HUES48 (cell line): ENCODE measurements at regions not wholly inside any gene's neighbourhood (a gene's known extent, or its start where the extent isn't known, plus 50 kb on each side); places are given as distances from the start of the nearest gene placed in this dataset.

Experiments
- H3K27ac ChIP-seq: one replicate; pipeline ENCODE4 v1.7.0; 2013; ENCODE audit warnings: low read depth, low read length, inconsistent platforms
- H3K27me3 ChIP-seq: 2 replicates; pipeline ENCODE4 v1.6.1; 2013; ENCODE audit warnings: mild to moderate bottlenecking, low read length; ENCODE audit not compliant: control insufficient read depth, insufficient read depth
- H3K36me3 ChIP-seq: 2 replicates; pipeline ENCODE4 v1.6.1; 2013; ENCODE audit warnings: low read length; ENCODE audit not compliant: control insufficient read depth, insufficient read depth
- H3K4me1 ChIP-seq: 2 replicates; pipeline ENCODE4 v1.6.1; 2013; ENCODE audit warnings: mild to moderate bottlenecking, low read length; ENCODE audit not compliant: control insufficient read depth, insufficient read depth
- H3K4me3 ChIP-seq: 2 replicates; pipeline ENCODE4 v1.5.1; 2013; ENCODE audit warnings: mild to moderate bottlenecking, low read depth, low read length
- H3K9ac ChIP-seq: 2 replicates; pipeline ENCODE4 v1.6.1; 2013; ENCODE audit warnings: mild to moderate bottlenecking, low read depth, low read length, moderate library complexity
- H3K9me3 ChIP-seq: 2 replicates; pipeline ENCODE4 v1.6.1; 2013; ENCODE audit warnings: low read length; ENCODE audit not compliant: control insufficient read depth, insufficient read depth

DNA sequence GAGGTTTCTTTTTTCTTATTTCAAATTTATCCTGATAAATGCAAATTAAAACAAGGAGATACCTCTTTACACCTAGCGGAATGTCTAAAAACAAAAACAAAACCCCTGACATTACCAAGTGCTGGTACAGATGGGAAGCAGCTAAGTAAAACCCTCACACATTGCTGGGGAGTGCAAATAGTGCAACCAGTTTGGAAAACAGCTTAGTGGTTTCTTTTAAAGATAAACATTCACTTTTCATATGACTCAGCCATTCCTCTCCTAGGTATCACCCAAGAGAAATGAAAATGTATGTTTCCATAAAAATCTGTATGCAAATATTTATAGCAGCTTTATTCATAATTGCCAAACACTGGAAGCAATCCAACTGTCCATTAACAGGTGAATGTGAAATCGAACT, 84.1 kb upstream of the HELT start:
- Histone ChIP-seq H3K9me3 (no peaks in the 10 kb centered on the region), H3K27me3 (no peaks in the 10 kb centered on the region), H3K27ac (no peak overlapping the region), H3K36me3 (no peaks in the 10 kb centered on the region), H3K9ac (no peak overlapping the region), H3K4me3 (no peak overlapping the region), H3K4me1 (peaks cover 8% of the 10 kb centered on the region; the same call in 1 of the 2 replicates)

DNA sequence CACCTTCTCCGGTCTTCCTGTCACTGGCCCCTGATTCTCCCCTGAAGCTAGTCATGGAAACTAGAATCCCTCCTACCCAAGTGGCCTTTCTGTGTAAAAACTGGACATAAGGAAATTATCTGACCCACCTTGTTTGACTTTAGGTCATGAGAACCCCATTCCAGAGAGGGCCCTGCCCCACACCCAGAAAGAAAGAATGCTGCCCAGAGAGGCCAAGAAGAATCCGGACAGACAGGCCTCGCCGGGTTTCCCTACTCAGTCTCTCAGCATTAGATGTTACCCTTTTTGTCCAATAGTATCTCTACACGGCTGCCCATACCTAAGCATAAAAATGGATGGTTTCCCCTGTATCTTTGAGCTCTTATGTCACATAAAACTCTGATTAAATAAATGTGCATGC, 83.3 kb upstream of the HELT start:
- Histone ChIP-seq H3K9me3 (no peaks in the 10 kb centered on the region), H3K27ac (no peak overlapping the region), H3K4me3 (no peak overlapping the region), H3K36me3 (no peaks in the 10 kb centered on the region), H3K4me1 (peaks cover 8% of the 10 kb centered on the region; the same call in 1 of the 2 replicates), H3K9ac (no peak overlapping the region), H3K27me3 (no peaks in the 10 kb centered on the region)

DNA sequence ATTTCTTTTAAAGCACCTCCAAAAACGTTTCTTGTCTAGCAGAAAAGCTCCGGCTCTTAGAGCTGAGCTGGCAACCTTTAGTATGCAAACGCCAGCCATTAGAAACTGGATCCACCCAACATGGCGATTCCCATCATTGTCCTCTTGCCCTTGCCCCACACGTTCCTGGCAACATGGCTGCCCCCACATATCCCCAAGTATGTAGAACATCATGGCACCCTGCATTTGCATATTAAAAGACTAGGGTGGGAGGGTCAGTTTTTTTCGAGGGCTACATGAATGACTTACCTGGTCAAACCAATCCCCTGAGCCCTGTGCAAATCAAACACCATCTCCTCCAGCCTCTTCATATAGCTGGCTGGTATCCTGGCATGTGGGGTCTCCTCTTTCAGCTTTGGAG, 82.2 kb upstream of the HELT start:
- no peaks in the 10 kb centered on the region for H3K36me3 ChIP-seq
- H3K4me3 ChIP-seq: no peak overlapping the region
- no peak overlapping the region for H3K9ac ChIP-seq
- no peaks in the 10 kb centered on the region for H3K9me3 ChIP-seq
- H3K4me1 ChIP-seq: peaks cover 8% of the 10 kb centered on the region; the same call in 1 of the 2 replicates
- H3K27ac ChIP-seq: no peak overlapping the region
- H3K27me3 ChIP-seq: no peaks in the 10 kb centered on the region

DNA sequence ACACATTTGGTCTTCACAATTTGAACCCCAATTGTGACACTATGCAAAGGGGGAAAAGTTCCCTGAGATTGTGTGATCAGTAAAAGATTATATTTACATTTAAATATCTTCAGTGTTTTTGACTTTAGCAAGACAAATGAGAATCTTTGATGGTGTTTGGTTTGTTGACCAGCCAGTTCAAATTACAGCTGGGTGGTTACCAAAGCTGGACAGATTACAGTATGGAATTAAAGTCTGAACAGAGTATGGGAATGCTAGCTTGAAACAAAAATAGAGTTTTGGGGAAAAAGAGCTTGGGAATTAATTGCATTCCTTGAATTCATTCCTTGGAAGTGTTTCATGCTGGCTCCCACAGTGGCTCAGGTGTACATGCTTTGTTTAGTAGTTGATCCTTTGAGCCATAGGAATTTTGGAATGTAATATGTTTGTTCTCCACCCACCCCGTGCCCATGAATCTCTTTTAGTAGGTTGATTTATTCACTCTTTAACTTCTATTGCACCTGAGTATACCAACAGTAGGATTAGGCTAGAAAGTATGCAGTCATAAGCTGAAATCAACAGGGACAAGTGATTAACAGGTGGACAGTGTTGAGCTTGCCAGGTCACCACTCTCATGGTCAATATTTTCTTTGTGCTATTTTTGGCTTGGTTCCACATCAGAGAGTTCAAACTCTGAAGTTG, 81.1 kb upstream of the HELT start:
- Histone ChIP-seq H3K36me3 (no peaks in the 10 kb centered on the region), H3K9ac (no peak overlapping the region), H3K27ac (no peak overlapping the region), H3K27me3 (no peaks in the 10 kb centered on the region), H3K4me1 (peaks cover 8% of the 10 kb centered on the region; the same call in 1 of the 2 replicates), H3K4me3 (no peak overlapping the region), H3K9me3 (no peaks in the 10 kb centered on the region)

DNA sequence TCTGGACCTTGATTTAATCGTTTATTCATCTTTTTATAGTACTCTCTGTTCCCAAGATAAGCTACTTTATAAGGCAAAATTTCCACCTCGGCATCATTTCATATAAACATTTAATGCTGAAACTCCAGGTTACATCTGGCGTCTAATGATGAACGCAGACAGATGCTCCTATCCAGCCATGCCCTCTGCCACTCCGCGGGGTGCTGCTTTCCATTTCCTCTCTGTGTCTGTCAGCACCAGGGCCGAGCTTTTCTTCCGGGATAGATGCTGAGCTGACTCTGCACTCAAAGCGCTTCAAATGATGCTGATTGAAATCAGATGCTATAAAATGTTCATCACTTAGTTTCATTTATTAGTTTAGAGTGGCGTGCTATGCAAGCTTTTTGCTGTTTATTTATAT, 80.5 kb upstream of the HELT start:
- no peaks in the 10 kb centered on the region for H3K27me3 ChIP-seq
- no peak overlapping the region for H3K4me3 ChIP-seq
- no peaks in the 10 kb centered on the region for H3K9me3 ChIP-seq
- H3K9ac ChIP-seq: no peak overlapping the region
- no peak overlapping the region for H3K27ac ChIP-seq
- H3K36me3 ChIP-seq: no peaks in the 10 kb centered on the region
- H3K4me1 ChIP-seq: peaks cover 8% of the 10 kb centered on the region; the same call in 1 of the 2 replicates

DNA sequence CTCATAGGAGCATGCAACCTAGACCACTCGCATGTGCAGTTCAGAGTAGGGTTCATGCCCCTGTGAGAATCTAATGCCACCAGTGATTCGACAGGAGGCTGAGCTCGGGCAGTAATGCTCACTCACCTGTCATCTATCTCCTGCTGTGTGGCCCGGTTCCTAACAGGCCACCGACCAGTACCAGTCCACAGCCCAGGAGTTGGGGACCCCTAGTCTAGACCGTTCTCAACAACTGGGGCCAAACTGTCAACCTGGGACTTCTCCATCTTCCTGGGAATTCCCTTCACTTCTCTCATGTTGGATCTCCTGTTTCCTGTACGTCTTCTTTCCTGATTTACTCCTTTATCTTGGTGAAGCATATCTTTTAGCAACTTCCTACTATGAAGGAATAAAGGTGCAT, 79.4 kb upstream of the HELT start:
- Histone ChIP-seq H3K9ac (no peak overlapping the region), H3K27ac (no peak overlapping the region), H3K27me3 (no peaks in the 10 kb centered on the region), H3K9me3 (no peaks in the 10 kb centered on the region), H3K36me3 (no peaks in the 10 kb centered on the region), H3K4me3 (no peak overlapping the region), H3K4me1 (peaks cover 8% of the 10 kb centered on the region; the same call in 1 of the 2 replicates)

- no peak overlapping the region for H3K27ac ChIP-seq
- H3K4me3 ChIP-seq: no peak overlapping the region
- no peaks in the 10 kb centered on the region for H3K9me3 ChIP-seq
- H3K9ac ChIP-seq: no peak overlapping the region
- no peaks in the 10 kb centered on the region for H3K27me3 ChIP-seq
- H3K4me1 ChIP-seq: peaks cover 8% of the 10 kb centered on the region; the same call in 1 of the 2 replicates
- H3K36me3 ChIP-seq: no peaks in the 10 kb centered on the region
Observed at GRCh38 chr4:184939978-184940377, 78.3 kb upstream of the HELT start.

- peaks cover 8% of the 10 kb centered on the region; the same call in 1 of the 2 replicates for H3K4me1 ChIP-seq
- no peak overlapping the region for H3K4me3 ChIP-seq
- H3K9ac ChIP-seq: no peak overlapping the region
- no peak overlapping the region for H3K27ac ChIP-seq
- H3K9me3 ChIP-seq: no peaks in the 10 kb centered on the region
- H3K27me3 ChIP-seq: no peaks in the 10 kb centered on the region
- no peaks in the 10 kb centered on the region for H3K36me3 ChIP-seq
Observed at GRCh38 chr4:184940500-184940899, 77.8 kb upstream of the HELT start.

DNA sequence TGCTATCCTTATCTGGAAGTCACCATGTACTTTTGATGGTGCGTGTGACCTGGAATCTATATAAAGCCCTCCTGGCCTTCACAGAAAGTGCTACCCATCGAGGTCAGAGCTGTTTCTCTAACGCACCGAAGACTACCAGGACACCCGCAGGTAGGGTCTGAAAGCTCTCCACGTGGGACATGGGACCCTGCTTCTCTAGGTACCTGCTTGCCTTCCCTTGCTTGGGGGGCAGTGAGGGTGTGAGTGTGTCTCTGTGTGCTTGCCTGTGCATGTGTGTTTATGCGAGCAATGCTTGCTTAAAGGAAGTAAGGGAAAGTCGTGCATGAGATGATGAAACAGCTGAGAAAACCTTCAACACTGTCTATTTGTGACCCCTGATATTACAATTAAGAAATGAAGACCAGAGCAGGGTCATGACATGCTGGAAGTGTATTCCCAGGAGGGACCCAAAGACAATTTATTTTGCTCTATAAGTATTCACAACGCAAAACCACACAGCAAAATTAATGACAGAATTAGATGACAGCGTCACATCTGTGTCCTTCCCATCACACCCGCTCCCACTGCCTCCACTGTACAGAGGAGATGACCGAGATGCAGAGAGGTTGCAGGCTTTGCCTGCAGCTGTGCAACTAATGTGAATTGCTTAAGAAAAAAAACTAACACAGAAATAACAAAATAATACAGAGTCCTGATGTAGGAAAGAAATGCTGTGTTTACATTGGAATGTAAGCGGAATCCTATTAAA, 76.4 kb upstream of the HELT start:
- Histone ChIP-seq H3K27ac (no peak overlapping the region), H3K4me1 (peaks cover 8% of the 10 kb centered on the region; the same call in 1 of the 2 replicates), H3K27me3 (no peaks in the 10 kb centered on the region), H3K4me3 (no peak overlapping the region), H3K36me3 (no peaks in the 10 kb centered on the region), H3K9ac (no peak overlapping the region), H3K9me3 (no peaks in the 10 kb centered on the region)

DNA sequence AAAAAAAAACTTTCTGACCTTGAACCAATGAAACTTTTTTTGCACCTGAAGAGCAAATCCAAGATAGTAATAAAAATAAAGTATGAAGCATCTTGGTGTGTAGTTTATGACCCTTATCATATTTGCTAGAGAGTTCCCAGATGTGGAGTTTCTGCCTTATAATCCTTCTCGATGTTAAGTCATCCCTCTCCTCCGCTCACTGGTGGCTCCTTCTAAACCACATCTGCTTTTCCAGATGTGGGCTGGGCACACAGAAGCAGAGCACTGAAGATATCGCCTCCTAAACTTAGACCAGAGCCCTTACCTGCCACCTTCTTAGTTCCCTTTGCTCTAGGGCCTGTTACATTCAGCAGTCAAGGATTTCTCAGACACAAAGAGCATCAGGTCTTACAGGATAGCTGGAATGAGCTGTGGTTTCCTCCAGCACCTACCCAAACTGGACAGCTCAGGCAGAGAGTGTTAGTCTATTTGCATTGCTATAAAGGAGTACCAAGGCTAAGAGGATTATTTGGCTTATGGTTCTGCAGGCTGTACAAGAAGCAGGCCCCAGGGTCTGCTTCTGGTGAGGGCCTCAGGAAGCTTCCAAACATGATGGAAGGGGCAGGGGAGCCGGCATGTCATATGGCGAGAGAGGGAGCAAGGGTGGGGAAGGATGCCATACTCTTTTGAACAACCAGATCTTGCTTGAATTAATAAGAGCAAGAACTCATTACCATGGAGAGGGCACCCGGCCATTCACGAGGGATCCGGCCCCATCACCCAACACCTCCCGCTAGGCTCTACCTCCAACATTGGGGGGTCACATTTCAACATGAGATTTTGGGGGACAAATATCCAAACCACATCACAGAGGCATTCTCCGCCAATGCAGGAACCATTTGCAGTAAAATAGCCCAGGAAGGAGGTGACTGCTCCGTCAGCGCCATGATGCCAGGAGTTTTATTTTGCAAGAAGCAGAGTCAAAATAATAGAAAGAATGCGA, 75.6 kb upstream of the HELT start:
- no peaks in the 10 kb centered on the region for H3K9me3 ChIP-seq
- H3K4me1 ChIP-seq: 0 out of 2 replicates have a peak, but pooled peaks cover under 1% of the 10 kb centered on the region
- H3K9ac ChIP-seq: no peak overlapping the region
- H3K27me3 ChIP-seq: no peaks in the 10 kb centered on the region
- H3K36me3 ChIP-seq: no peaks in the 10 kb centered on the region
- H3K27ac ChIP-seq: no peak overlapping the region
- H3K4me3 ChIP-seq: no peak overlapping the region
